ENCODE measurements at regions not wholly inside any gene's neighbourhood (a gene's known extent, or its start where the extent isn't known, plus 50 kb on each side); places are given as distances from the start of the nearest gene placed in this dataset.

GRCh38 chr9:515665-516064, 301.0 kb downstream of the DOCK8 start:
- no peak for DNase-seq

- no peak for DNase-seq
Measured at GRCh38 chr9:517993-518392, 303.3 kb downstream of the DOCK8 start.

- no peak for DNase-seq
Measured at GRCh38 chr9:518540-518939, 303.9 kb downstream of the DOCK8 start.

- DNase-seq, result no peak
Measured at GRCh38 chr9:519579-519978, 304.9 kb downstream of the DOCK8 start.

GRCh38 chr9:520302-520701, 305.6 kb downstream of the DOCK8 start:
- no peak for DNase-seq

- no peak for DNase-seq
Measured at GRCh38 chr9:522190-522589, 307.5 kb downstream of the DOCK8 start.

- DNase-seq, result no peak
Measured at GRCh38 chr9:522658-523057, 308.0 kb downstream of the DOCK8 start.

GRCh38 chr9:523444-523843, 308.8 kb downstream of the DOCK8 start:
- DNase-seq, result no peak

GRCh38 chr9:524008-524407, 309.3 kb downstream of the DOCK8 start:
- no peak for DNase-seq

- no peak for DNase-seq
Measured at GRCh38 chr9:526904-527591, 312.4 kb downstream of the DOCK8 start.

GRCh38 chr9:529731-530130, 311.8 kb upstream of the DMRT1 start:
- DNase-seq, result no peak

- no peak for DNase-seq
Measured at GRCh38 chr9:530681-531080, 310.8 kb upstream of the DMRT1 start.

- no peak for DNase-seq
Measured at GRCh38 chr9:532707-533106, 308.8 kb upstream of the DMRT1 start.

GRCh38 chr9:534886-535285, 306.6 kb upstream of the DMRT1 start:
- no peak for DNase-seq

GRCh38 chr9:535356-535755, 306.1 kb upstream of the DMRT1 start:
- no peak for DNase-seq

- no peak for DNase-seq
Measured at GRCh38 chr9:536597-537511, 304.6 kb upstream of the DMRT1 start.

- no peak for DNase-seq
Measured at GRCh38 chr9:543478-543877, 298.0 kb upstream of the DMRT1 start.

GRCh38 chr9:545480-545879, 296.0 kb upstream of the DMRT1 start:
- no peak for DNase-seq

GRCh38 chr9:546235-546634, 295.3 kb upstream of the DMRT1 start:
- DNase-seq, result no peak

- DNase-seq, result peak; percentile 32
Measured at GRCh38 chr9:546797-547223, 294.7 kb upstream of the DMRT1 start.

GRCh38 chr9:547314-547713, 294.2 kb upstream of the DMRT1 start:
- no peak for DNase-seq

GRCh38 chr9:549455-549997, 292.0 kb upstream of the DMRT1 start:
- DNase-seq, result no peak

- DNase-seq, result no peak
Measured at GRCh38 chr9:550333-550732, 291.2 kb upstream of the DMRT1 start.
